ENCODE measurements at regions not wholly inside any gene's neighbourhood (a gene's known extent, or its start where the extent isn't known, plus 50 kb on each side); places are given as distances from the start of the nearest gene placed in this dataset.

GRCh38 chr2:66957677-66958076, 439.5 kb upstream of the ETAA1 start:
- Histone ChIP-seq H3K9me3 (no peaks in the 10 kb centered on the region), H3K27me3 (no peaks in the 10 kb centered on the region), H3K27ac (no peak overlapping the region), H3K4me1 (no peaks in the 10 kb centered on the region), H3K36me3 (no peaks in the 10 kb centered on the region), H3K4me3 (no peak overlapping the region)
- TF ChIP-seq CTCF (IDR thresholded peaks at IDR 0.05) = no peak
- intact Hi-C loops (cut with DNase I) = no loop called here
- 78 to 81% methylated on average over 4 of the region's 4 CpGs for WGBS, 2 donors
- DNase-seq = no peak

- 71 to 75% methylated on average over 7 of the region's 7 CpGs for WGBS, 2 donors
- H3K36me3 ChIP-seq = no peaks in the 10 kb centered on the region
- TF ChIP-seq CTCF (IDR thresholded peaks at IDR 0.05) (no peak), POLR2A (IDR thresholded peaks at IDR 0.05) (no peak)
- intact Hi-C loops (cut with DNase I) = no loop called here
- no peaks in the 10 kb centered on the region for H3K4me1 ChIP-seq
- H3K4me3 ChIP-seq = no peak overlapping the region
- H3K27me3 ChIP-seq = no peaks in the 10 kb centered on the region
- DNase-seq = no peak
- no peak overlapping the region for H3K27ac ChIP-seq
- no peaks in the 10 kb centered on the region for H3K9me3 ChIP-seq
Measured at GRCh38 chr2:66960161-66960560, 437.0 kb upstream of the ETAA1 start.

- H3K9me3 ChIP-seq = no peaks in the 10 kb centered on the region
- WGBS, 2 donors = 43 to 66% methylated on average over 2 to 3 of the region's 3 CpGs
- no peak overlapping the region for H3K4me3 ChIP-seq
- no peaks in the 10 kb centered on the region for H3K27me3 ChIP-seq
- intact Hi-C loops (cut with DNase I) = no loop called here
- no peak for DNase-seq
- TF ChIP-seq CTCF (IDR thresholded peaks at IDR 0.05) = no peak
- TF ChIP-seq POLR2A (IDR thresholded peaks at IDR 0.05) = no peak
- H3K36me3 ChIP-seq = no peaks in the 10 kb centered on the region
- H3K4me1 ChIP-seq = no peaks in the 10 kb centered on the region
- no peak overlapping the region for H3K27ac ChIP-seq
Measured at GRCh38 chr2:66962716-66963115, 434.4 kb upstream of the ETAA1 start.

- no peaks in the 10 kb centered on the region for H3K36me3 ChIP-seq
- H3K27ac ChIP-seq = no peak overlapping the region
- no peak overlapping the region for H3K4me3 ChIP-seq
- intact Hi-C loops (cut with DNase I) = no loop called here
- no peaks in the 10 kb centered on the region for H3K4me1 ChIP-seq
- DNase-seq = no peak
- 61 to 69% methylated on average over 3 of the region's 3 CpGs for WGBS, 2 donors
- no peaks in the 10 kb centered on the region for H3K9me3 ChIP-seq
- no peaks in the 10 kb centered on the region for H3K27me3 ChIP-seq
- TF ChIP-seq CTCF (IDR thresholded peaks at IDR 0.05) (no peak), POLR2A (IDR thresholded peaks at IDR 0.05) (no peak)
Measured at GRCh38 chr2:66966631-66967030, 430.5 kb upstream of the ETAA1 start.

GRCh38 chr2:66968946-66969345, 428.2 kb upstream of the ETAA1 start:
- Histone ChIP-seq H3K27ac (no peak overlapping the region), H3K4me3 (no peak overlapping the region), H3K36me3 (no peaks in the 10 kb centered on the region), H3K4me1 (no peaks in the 10 kb centered on the region), H3K27me3 (no peaks in the 10 kb centered on the region), H3K9me3 (no peaks in the 10 kb centered on the region)
- intact Hi-C loops (cut with DNase I) = no loop called here
- TF ChIP-seq POLR2A (IDR thresholded peaks at IDR 0.05) (no peak), CTCF (IDR thresholded peaks at IDR 0.05) (no peak)
- no peak for DNase-seq
- WGBS, 2 donors = 60 to 92% methylated on average over 3 of the region's 3 CpGs

All from esophagus squamous epithelium (tissue), 5 donors.